ENCODE measurements at regions not wholly inside any gene's neighbourhood (a gene's known extent, or its start where the extent isn't known, plus 50 kb on each side); places are given as distances from the start of the nearest gene placed in this dataset.

DNA sequence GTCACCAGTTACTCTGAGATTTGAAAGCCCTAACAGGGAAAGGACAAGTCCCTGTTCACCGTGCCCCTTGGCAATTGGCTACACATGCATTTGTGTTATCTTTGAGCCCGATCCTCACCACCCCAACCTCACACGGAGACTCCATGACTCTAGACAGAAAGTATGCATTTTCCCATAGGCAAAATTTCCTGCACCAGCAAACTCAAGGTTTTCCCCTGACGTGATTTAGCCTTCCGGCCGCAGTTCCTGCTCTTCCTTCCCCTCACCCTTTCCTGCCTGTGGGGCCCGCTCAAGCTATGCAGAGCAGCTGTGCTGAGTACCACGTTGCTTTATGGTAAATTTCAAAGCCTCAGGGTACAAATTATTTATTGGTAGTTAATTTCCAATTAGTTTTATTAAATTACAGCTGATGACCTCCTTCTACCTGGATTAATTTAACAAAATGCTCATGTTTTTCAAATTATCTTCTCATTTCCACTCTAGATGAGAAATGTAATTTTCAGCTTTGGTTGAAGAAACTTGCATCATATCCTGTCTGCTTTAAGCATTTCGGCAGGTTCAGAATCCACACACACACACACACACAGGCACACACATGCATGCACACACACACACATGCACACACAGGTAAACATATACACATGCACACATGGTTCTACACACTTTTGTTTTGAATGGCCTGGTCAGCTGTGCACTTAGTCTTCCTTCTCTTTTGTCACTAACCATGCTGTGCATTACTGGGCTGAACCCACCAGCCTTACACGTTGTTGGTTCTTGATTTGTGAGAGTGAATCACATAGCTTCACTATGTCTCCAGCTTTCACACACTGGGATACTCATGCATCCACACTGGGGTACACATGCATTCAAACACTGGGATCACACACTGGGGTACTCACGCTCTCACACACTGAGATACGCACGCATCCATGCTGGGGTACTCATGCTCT is 283.1 kb upstream of the PITRM1 start:
- TF ChIP-seq POLR2AphosphoS5 (IDR thresholded peaks at IDR 0.05; ENCODE audit: low read depth, low read length) (no peak), POLR2A (IDR thresholded peaks at IDR 0.05; ENCODE audit: low read depth, low read length) (no peak), TAF1 (IDR thresholded peaks at IDR 0.05; ENCODE audit: borderline replicate concordance, low read depth, low read length) (no peak)

Data from GM12892 (cell line).